Stimulated activated CD4-positive, alpha-beta T cell treated with anti-CD3 and anti-CD28 coated beads, TNF-alpha, amount 100 ng/mL, for 1 hour (primary cell): ENCODE measurements at regions not wholly inside any gene's neighbourhood (a gene's known extent, or its start where the extent isn't known, plus 50 kb on each side); places are given as distances from the start of the nearest gene placed in this dataset.
"Not testable (repeated sequence)": the region's sequence is repeated elsewhere in the genome, so short reads cannot be mapped to it uniquely, and the experiment has no call there.

ENCODE experiments used
- DNase-seq, 3 donors: peaks; one replicate each; pipeline ENCODE4 v3.0.0-alpha.2; 2020; ENCODE audit warnings: low read depth in 3 of 3, low spot score in 1 of 3

DNA sequence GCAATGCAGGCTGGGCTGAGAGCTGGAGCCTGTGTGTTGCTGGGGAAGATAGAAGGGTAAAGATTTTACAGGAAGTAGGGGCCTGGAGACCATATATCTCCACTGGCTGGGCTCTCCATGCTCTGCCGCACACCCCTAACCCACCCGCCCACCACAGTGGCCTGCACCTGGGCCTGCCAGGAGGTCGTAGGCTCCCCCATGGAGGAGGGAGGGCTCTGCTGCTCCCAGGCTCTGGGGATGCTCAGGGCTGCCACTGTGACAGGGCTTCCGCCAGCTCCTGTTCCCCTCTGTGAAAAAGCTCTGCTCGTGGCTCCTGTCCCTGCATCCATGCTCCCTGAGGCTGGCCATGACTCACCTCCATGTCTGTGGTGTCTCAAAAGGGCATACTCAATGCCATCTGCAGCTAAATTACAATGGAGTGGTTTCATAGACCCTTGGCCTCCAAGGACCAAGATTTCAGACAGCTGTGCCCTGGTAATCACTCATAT lies 106.0 kb downstream of the CXCL12 start:
- DNase-seq: no peak

DNA sequence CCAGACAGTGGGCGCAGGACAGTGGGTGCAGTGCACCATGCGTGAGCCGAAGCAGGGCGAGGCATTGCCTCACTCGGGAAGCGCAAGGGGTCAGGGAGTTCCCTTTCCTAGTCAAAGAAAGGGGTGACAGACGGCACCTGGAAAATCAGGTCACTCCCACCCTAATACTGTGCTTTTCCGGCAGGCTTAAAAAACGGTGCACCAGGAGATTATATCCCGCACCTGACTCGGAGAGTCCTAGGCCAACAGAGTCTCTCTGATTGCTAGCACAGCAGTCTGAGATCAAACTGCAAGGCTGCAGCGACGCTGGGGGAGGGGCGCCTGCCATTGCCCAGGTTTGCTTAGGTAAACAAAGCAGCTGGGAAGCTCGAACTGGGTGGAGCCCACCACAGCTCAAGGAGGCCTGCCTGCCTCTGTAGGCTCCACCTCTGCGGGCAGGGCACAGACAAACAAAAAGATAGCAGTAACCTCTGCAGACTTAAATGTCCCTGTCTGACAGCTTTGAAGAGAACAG lies 116.4 kb downstream of the CXCL12 start:
- DNase-seq: not testable (repeated sequence)

DNA sequence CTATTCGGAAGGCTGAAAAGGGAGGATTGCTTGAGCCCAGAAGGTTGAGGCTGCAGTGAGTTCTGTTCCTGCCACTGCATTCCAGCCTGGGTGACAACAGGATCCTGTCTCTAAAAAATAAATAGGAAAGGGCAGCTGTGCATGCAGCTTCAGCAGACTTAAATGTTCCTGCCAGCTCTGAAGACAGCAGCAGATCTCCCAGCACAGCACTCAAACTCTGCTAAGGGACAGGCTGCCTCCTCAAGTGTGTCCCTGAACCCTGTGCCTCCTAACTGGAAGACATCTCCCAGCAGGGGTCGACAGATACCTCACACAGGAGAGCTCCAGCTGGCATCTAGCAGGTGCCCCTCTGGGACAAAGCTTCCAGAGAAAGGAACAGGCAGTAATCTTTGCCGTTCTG lies 117.9 kb downstream of the CXCL12 start:
- DNase-seq: no peak

DNA sequence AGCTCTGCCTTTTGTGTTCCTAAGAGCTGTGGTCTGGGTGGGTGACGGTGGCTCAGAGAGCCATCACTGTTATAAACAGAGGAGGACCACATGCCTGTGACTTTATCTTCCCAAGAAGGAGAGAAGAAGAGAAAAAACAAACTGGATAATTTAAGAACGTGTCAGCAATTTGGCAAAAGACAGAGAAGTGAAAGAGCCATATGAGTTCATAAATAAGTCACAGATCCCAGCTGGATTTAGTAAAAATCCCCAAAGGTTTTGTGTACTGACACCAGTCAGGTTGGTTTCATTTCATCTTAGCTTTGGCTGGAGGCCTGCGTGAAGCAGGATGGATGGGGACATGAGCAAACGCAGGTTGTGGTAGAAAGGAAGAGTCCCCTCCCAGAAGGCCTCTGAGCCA lies 120.7 kb downstream of the CXCL12 start:
- no peak for DNase-seq

GRCh38 chr10:44263771-44264170 lies 121.1 kb downstream of the CXCL12 start:
- DNase-seq: no peak

DNA sequence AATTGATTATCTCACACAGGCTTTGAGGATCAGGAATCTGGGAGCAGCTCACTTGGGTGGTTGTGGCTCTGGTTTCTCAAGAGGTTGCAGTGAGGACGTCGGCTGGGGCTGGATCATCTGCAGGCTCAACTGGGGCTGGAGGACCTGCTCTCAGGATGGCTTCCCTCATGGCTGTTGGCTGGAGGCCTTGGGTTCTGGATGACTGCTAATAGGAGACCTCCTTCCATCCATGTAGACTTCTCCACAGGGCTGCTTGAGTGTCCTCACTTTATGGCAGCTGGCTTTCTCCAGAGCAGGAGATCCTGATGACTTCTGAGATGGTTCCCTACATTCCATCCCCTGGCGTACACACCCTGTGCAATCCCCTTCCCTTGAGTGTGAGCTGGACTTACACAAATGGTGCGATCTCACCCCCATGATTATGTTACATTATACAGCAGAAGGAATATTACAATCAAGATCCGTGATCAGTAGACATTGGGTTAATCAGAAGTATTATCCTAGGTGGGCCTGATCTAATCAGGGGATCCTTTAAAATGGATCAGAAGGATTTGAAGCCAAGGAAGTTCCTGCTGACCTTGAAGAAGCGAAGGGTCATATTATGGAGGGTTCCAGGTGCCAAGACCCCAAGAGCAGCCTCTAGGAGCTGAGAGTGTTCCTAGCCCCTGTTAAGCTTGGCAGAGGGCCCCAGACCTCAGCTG lies 122.2 kb downstream of the CXCL12 start:
- no peak for DNase-seq

DNA sequence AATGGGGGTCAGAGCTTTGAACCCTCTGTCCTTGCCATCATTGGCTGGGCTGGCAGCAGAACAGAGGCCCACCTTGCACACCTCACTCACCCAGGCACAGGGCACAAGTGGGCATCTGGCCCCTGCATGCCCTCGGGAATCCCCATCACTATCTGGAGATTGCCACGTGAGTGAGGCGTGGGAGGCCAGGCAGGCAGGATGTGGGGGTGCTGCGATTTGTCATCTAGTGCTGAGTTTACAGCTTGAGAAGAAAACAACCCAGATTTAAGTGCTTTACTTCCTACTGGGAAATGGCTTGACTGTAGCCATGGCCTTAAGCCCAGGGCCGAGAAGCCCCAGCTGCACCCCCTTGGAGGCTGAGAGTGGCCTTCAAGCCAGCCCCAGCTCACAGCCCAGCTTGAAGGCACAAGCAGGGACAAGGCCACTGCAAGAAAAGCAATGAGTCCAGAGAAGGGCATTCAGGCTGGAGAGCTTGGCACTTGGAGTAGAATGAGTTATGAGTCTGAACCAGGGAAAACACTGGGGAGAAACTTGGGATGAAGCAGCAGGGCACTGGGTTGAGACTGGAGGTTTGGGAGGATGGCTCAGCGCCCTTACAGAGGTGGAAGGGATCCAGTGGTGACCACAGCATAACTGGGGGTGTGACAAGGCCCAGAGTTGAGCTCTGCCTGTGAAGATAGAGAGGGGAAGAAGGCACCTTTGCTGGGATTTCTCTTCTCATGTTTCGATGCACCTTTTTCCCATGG lies 123.0 kb downstream of the CXCL12 start:
- DNase-seq: no peak

- no peak for DNase-seq
Measured at GRCh38 chr10:44261296-44261695, 123.6 kb downstream of the CXCL12 start.

DNA sequence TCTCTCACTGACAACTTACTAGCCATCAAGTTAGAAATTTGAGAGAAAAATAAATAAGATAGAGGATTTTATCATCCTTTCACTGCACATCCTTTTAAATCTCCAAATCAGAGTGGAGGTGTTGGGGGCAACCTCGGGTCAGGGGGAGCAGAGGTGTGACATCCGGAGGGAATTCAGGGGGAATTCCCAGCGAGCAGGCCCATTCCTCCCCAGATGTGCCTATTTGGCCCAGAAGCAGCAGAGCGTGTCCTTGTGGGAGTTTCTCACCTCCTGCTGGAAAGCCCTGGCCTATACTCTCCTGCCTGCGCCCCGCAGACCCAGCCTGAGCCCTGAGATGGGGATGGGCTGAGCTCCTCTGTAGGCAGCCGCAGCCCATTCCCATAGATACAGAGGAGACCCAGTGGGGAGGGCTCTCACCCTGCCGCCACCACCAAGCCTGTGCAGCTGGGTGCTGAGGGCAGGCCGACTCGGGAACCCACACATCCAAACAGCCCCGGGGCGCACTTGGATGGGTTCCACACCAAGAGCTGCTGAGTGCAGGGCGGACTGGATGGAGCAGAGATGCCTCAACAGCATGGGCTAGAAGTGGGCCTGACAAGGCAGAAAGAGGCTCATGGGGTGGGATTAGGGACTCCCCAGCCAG lies 124.5 kb downstream of the CXCL12 start:
- no peak for DNase-seq

GRCh38 chr10:44259090-44259874 lies 125.6 kb downstream of the CXCL12 start:
- DNase-seq: no peak

DNA sequence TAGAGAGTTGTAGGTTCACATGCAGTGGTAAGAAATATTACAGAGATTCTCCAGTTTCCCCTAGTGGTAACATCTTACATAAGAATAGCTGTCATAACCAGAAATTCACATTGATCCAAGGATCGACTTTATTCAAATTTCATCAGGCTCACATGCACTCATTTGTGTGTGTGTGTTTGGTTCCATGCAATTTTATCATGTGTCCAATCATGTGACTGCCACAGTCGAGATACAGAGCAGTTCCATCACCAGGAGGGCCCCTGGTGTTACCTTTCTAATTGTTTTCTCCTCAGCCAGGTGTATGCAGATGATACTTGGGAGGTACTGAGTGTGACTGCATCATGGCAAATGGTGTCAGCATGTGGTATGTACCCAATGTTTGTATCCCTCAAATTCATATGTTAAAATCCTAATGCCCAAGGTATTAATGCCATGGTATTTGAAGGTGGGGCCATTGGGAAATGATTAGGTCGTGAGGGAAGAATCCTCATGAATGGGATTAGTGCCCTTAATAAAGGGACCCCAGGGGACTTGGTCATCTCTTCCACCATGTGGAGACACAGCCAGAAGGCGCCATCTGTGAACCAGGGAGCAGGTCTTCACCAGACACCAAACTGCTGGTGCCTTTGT lies 126.3 kb downstream of the CXCL12 start:
- no peak for DNase-seq

DNA sequence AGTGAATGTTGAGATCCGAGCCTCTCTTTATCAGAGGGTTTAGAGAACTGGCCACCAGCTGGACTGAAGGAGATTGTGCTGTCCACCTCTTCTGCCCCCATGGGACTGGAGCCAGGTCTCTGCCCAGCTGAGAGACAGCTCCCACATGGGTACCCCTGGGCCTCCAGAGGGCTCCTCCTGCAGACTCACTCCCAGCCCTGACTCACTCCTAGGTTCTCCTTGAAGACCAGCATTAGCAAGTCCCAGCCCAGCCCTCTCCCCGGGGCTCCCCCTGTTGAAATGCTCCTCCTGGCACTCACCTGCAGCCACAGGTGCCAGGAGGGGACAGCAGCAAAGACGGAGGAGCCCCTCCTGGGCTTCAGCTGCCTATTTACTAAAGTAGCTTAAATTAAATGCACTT lies 126.9 kb downstream of the CXCL12 start:
- no peak for DNase-seq

GRCh38 chr10:44253769-44254462 lies 131.0 kb downstream of the CXCL12 start:
- no peak for DNase-seq

GRCh38 chr10:44252631-44253030 lies 132.3 kb downstream of the CXCL12 start:
- DNase-seq: not testable (repeated sequence)

DNA sequence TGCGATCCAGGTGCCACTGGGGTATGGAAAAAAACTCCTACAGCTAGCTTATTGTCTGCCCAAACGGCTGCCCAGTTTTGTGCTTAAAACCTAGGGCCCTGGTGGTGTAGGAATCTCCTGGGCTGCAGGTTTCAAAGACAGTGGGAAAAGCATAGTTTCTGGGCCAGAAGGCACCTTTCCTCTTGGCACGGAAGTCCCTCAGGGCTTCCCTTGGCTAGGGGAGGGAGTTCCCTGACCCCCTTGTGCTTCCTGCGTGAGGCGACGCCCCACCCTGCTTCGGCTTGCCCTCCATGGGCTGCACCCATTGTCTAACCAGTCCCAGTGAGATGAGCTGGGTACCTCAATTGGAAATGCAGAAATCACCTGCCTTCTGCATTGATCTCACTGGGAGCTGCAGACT lies 135.0 kb downstream of the CXCL12 start:
- not testable (repeated sequence) for DNase-seq

GRCh38 chr10:44249490-44249889 lies 135.4 kb downstream of the CXCL12 start:
- no peak for DNase-seq

GRCh38 chr10:44246700-44247099 lies 138.2 kb downstream of the CXCL12 start:
- not testable (repeated sequence) for DNase-seq

GRCh38 chr10:44246287-44246686 lies 138.6 kb downstream of the CXCL12 start:
- DNase-seq: not testable (repeated sequence)

DNA sequence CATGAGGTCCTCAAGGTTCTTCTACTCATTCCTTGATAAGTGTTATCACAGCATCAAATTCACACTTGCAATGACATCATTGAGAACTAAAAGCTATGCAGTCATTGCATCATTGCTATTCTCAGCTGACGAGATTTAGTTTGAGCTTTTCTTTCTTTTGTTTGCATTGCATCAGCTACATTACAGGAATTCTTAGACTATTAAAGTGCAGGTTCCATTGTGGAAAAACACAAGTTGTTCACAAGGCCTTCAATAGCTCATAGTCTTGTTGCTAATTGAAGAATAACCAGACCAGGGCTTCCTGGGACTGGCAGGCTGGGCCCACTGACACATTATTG lies 139.3 kb downstream of the CXCL12 start:
- no peak for DNase-seq
